Mesodermal cell (in vitro differentiated cells): ENCODE measurements at regions not wholly inside any gene's neighbourhood (a gene's known extent, or its start where the extent isn't known, plus 50 kb on each side); places are given as distances from the start of the nearest gene placed in this dataset.
A peak's percentile ranks its signal among the peaks of the same experiment; 100 is the strongest.

Experiments used
- H3K27ac ChIP-seq: 2 replicates; pipeline ENCODE4 v1.7.0; 2013; ENCODE audit warnings: mild to moderate bottlenecking, low read depth, low read length, moderate library complexity; ENCODE audit not compliant: severe bottlenecking
- H3K36me3 ChIP-seq: 2 replicates; pipeline ENCODE4 v1.7.1; 2013; ENCODE audit warnings: mild to moderate bottlenecking, low read length, moderate library complexity; ENCODE audit not compliant: control insufficient read depth, insufficient read depth
- H3K4me1 ChIP-seq: one replicate; pipeline ENCODE4 v1.7.1; 2013; ENCODE audit warnings: mild to moderate bottlenecking, low read length; ENCODE audit not compliant: insufficient read depth, control insufficient read depth, poor library complexity, severe bottlenecking
- H3K4me3 ChIP-seq: 2 replicates; pipeline ENCODE4 v1.7.0; 2013; ENCODE audit warnings: low read length, control low read depth, mild to moderate bottlenecking; ENCODE audit not compliant: insufficient read depth, poor library complexity, severe bottlenecking; ENCODE audit errors: extremely low read depth
- H3K9me3 ChIP-seq: 2 replicates; pipeline ENCODE4 v1.7.1; 2013; ENCODE audit warnings: mild to moderate bottlenecking, low read length, moderate library complexity; ENCODE audit not compliant: control insufficient read depth
- WGBS, 2 experiments: methylation state at CpG; one replicate each; pipeline ENCODE4 v1.1.5; 2013; ENCODE audit warnings: missing lambda C conversion rate in 2 of 2; ENCODE audit not compliant: insufficient coverage in 2 of 2; 5-methylcytosine and 5-hydroxymethylcytosine counted together

DNA sequence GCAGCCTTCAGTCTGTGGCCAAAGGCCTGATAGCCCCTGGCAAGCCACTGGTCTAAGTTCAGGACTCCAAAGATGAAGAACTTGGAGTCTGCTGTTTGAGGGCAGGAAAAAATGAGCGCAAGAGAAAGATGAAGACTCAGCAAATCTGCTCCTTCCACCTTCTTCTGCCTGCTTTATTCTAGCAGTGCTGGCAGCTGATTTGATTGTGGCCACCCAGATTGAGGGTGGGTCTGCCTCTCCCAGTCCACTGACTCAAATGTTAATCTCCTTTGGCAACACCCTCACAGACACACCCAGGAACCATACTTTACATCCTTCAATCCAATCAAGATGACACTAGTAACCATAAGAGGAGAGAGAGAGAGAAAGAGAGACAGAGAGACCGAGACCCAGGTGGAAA, 127.6 kb downstream of the UTP18 start:
- Histone ChIP-seq H3K27ac (no peak overlapping the region), H3K36me3 (no peaks in the 10 kb centered on the region), H3K4me1 (no peaks in the 10 kb centered on the region), H3K9me3 (no peaks in the 10 kb centered on the region), H3K4me3 (no peak overlapping the region)
- 92% methylated on average over 1 of the region's 2 CpGs; no CpG with 5 or more reads in 1 of the 2 experiments for WGBS, 2 experiments

DNA sequence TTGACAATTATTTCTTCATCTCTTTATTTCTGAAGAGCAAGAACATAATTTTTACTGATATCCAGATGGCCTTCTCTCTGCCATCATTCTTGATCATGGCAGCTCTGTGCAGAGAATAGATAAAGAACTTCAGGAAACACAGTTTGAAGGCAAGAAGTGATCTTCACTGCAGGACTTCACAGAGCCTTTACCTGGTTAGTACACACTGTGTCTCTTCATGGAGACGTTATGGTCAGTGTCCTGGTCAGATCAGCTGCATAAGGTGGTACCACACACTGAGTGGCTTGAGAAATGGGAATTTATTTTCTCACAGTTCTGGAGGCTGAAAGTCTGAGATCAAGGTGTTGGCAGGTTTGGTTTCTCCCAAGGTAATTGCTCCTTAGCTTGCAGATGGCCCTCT, 129.5 kb downstream of the UTP18 start:
- no peaks in the 10 kb centered on the region for H3K9me3 ChIP-seq
- no peak overlapping the region for H3K27ac ChIP-seq
- no peaks in the 10 kb centered on the region for H3K4me1 ChIP-seq
- H3K36me3 ChIP-seq: no peaks in the 10 kb centered on the region
- no peak overlapping the region for H3K4me3 ChIP-seq
- WGBS, 2 experiments: 67 to 100% methylated on average over 1 of the region's 1 CpG

DNA sequence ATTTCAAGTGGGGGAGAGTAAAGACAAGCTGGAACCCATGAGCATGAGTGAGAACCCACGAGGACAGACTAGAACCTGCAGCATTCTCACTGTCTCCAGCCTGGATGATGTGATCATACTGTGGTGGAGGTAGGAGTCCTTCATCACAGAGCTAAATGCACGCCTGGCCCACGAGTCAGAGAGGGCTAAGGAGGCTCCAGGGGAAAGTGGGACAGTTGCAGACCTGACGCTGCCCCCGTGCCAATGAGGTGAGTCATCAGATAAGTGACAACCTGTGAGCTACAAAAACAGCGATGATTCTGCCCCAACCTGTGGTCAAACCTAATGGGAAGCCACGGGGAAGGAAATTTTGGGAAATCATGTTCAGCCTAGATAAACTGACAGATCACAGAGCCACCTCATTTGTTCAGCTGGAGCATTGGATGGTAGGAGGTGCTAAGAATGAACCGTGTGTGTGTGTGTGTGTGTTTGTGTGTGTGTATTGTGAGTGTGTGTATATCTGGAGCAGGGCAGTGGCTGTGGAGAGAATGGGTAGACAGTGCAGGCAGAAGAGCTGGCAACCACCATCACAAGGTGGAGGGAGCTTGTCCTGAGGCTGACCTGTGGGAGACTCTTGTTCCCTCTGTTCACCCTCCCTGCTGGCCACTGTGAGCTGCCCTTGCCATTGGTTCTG, 131.8 kb downstream of the UTP18 start:
- no peaks in the 10 kb centered on the region for H3K9me3 ChIP-seq
- 69 to 86% methylated on average over 7 to 8 of the region's 8 CpGs for WGBS, 2 experiments
- peaks cover under 1% of the 10 kb centered on the region for H3K4me1 ChIP-seq
- no peak overlapping the region for H3K27ac ChIP-seq
- H3K4me3 ChIP-seq: no peak overlapping the region
- no peaks in the 10 kb centered on the region for H3K36me3 ChIP-seq

DNA sequence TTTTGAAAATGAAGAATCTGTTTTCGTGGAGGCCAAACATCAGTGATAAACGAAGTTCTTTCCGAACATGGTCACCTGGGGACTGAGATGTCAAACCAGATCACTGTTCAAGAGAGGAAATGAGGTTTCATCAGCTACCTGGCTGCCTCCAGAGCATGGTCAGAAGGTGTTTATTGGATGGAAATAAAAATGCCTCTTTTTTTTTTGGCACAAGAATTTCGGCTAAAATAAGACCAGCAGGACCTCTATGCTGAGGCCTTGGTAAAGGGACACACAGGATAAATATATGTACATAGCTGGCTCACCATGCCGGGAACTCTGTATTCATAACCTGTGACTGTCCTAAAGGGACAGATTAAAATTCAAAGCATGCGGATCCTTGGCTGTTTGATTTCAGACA, 135.3 kb downstream of the UTP18 start:
- H3K4me3 ChIP-seq: no peak overlapping the region
- H3K9me3 ChIP-seq: no peaks in the 10 kb centered on the region
- WGBS, 2 experiments: 94 to 96% methylated on average over 5 to 6 of the region's 6 CpGs
- H3K4me1 ChIP-seq: peaks cover 25% of the 10 kb centered on the region
- no peaks in the 10 kb centered on the region for H3K36me3 ChIP-seq
- no peak overlapping the region for H3K27ac ChIP-seq

DNA sequence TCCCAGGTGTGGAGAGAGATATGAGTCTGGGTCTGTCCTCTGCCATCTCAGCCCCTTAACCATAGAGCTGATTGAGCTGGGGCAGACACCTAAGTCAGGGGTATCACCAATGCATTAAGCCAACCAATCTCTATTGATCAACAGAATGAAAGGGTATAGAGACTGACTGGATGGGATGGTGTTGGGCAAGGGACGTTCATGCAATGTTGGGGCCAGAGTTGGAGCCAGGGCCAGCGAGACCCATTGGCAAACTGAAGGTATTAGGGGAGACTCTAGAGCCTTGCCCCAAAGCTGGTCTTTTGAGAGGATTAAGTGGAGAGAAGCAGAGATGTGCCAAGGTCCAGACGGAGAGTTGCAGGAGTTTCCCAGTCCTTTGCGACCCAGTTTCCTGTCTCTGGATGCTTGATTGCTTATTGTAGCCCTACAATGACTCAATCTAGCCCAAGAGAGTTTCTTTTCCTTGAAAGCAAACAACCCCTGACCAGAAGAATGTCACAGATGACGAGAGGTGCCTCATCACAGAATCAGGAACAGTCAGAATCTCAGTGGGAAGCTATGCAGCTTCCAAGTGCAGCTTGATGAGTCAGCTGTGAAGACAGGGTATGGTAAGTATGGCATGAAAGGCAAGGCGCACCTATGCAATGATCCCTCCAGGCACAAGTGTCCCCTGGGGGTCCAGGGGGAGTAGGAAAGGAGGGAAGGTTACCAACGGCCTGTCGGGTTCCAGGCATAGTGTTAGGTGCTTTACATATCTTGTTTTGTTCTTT, 137.2 kb downstream of the UTP18 start:
- 65 to 75% methylated on average over 6 of the region's 8 CpGs for WGBS, 2 experiments
- Histone ChIP-seq H3K4me3 (no peak overlapping the region), H3K9me3 (no peaks in the 10 kb centered on the region), H3K36me3 (no peaks in the 10 kb centered on the region), H3K4me1 (peaks cover 30% of the 10 kb centered on the region), H3K27ac (peak overlapping the region; percentile 39)

DNA sequence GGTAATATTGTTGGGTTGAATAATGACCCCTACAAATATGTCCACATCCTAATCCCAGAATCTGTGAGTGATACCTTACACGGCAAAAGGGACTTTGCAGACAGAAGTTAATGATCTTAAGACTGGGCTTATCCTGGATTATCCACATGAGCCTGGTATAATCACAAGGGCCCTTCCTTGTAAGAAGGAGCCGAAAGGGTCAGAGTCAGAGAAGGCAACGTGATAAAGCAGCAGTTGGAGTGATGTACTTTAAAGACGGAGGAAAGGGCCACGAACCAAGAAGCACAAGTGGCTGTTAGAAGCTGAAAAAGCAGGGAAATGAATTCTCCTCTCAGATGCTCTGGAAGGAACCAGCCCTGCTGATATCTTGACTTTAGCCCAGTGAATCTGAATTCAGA, 137.8 kb downstream of the UTP18 start:
- 89 to 90% methylated on average over 4 to 5 of the region's 5 CpGs for WGBS, 2 experiments
- Histone ChIP-seq H3K9me3 (no peaks in the 10 kb centered on the region), H3K4me1 (peaks cover 30% of the 10 kb centered on the region), H3K4me3 (no peak overlapping the region), H3K36me3 (no peaks in the 10 kb centered on the region), H3K27ac (peak overlapping the region; percentile 17)

DNA sequence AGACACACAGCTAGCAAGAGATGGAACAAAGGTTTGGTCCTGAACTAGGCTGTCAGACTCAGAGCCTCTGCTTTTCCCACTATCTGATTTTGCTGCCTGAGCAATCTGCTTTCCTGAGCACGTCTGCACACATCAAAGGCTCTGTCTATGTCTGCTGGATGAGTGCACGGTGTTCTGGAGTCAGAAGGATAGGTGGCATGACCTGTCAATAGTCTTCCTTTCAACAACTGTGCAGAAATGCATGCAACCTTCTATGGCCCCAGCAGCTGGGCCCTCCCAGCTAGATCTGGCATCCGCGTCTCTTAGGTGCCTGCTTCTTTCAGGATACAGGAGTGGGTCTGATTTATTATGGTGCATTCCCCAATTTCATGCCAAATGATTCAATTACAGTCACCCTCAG, 138.3 kb downstream of the UTP18 start:
- H3K4me3 ChIP-seq: no peak overlapping the region
- no peaks in the 10 kb centered on the region for H3K9me3 ChIP-seq
- no peaks in the 10 kb centered on the region for H3K36me3 ChIP-seq
- H3K27ac ChIP-seq: no peak overlapping the region
- 89 to 95% methylated on average over 1 to 2 of the region's 4 CpGs for WGBS, 2 experiments
- peaks cover 30% of the 10 kb centered on the region for H3K4me1 ChIP-seq

DNA sequence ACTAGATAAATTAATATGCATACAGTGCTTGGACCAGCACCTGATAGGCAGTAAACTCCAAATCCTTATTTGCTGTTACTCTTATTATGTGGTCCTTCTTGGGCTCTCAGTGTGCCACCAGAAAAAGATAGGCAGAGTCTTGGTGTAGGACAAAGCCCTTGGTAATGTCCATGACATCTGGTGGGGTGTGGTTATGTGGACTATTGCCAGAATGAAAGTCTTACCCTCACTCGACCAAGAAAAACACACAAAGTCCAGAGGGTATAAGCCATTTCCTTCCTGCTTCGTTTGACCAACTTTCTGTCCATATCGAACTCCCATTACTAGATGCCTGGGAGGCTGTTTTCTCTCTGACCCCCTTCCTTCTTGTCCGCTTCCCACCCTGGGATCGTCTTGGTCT, 140.9 kb downstream of the UTP18 start:
- no peak overlapping the region for H3K27ac ChIP-seq
- WGBS, 2 experiments: 93 to 100% methylated on average over 2 to 3 of the region's 5 CpGs
- H3K36me3 ChIP-seq: no peaks in the 10 kb centered on the region
- H3K9me3 ChIP-seq: no peaks in the 10 kb centered on the region
- peaks cover 30% of the 10 kb centered on the region for H3K4me1 ChIP-seq
- no peak overlapping the region for H3K4me3 ChIP-seq

DNA sequence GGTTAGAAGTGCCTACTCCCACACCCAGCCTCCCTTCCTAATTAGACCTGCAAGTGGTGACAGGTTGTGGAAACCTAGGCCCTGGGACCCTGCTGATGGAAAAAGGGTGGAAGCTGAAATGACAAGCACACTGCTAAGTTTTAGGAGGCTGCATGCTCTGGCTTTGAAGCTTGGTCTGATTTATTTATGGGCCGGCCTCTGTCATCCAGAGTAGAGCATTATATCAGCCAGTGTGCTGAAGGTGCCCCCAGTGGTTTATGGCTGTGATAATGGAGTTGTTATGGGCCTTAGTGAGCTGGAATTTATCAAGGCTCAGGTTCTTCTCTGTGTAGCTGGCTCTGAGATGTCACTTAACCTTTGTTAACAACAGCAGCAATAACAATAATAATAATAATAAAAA, 142.6 kb downstream of the UTP18 start:
- Histone ChIP-seq H3K36me3 (no peaks in the 10 kb centered on the region), H3K4me3 (no peak overlapping the region), H3K9me3 (no peaks in the 10 kb centered on the region), H3K4me1 (peaks cover 22% of the 10 kb centered on the region), H3K27ac (no peak overlapping the region)
- WGBS, 2 experiments: 50 to 83% methylated on average over 1 of the region's 1 CpG

DNA sequence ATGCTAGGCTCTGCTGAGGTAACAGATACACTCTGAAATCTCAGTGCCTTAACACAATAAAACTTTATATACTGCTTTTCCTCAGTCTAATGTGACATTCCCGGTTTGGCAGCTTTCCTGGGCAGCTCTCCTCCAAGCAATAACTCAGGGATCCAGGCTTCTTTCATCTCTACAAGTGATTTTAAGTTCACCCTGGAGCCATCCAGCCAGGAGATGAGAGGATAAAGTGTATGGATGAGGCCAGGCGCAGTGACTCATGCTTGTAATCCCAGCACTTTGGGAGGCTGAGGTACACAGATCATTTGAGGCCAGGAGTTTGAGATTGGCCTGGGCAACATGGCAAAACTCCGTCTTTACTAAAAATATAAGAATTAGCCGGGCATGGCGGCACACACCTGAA, 147.2 kb downstream of the UTP18 start:
- no peaks in the 10 kb centered on the region for H3K9me3 ChIP-seq
- no peak overlapping the region for H3K4me3 ChIP-seq
- H3K36me3 ChIP-seq: no peaks in the 10 kb centered on the region
- no peaks in the 10 kb centered on the region for H3K4me1 ChIP-seq
- H3K27ac ChIP-seq: no peak overlapping the region
- WGBS, 2 experiments: 87 to 89% methylated on average over 4 to 5 of the region's 5 CpGs

DNA sequence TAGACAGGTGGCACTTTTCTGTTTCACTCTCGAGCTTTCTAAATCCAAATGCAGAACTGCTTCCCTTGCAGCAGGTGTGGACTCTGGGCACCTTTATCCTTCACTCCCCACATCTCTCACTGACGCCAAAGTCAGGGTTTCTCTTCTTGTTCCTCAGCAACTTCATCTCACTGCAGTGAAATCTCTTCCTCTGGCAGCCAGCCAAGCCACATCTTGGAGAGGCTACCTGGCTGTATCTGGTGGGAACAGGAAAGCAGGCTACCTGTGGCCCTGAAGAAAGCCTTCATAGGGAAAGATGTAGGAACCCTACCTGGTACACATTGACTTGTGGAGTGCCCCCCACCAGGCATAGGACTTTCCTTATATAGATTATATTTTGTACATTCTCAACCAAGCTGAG, 159.1 kb downstream of the UTP18 start:
- Histone ChIP-seq H3K4me3 (no peak overlapping the region), H3K9me3 (no peaks in the 10 kb centered on the region), H3K36me3 (no peaks in the 10 kb centered on the region), H3K4me1 (peaks cover 3% of the 10 kb centered on the region), H3K27ac (no peak overlapping the region)
- WGBS, 2 experiments: 68 to 100% methylated on average over 1 to 2 of the region's 2 CpGs
